CD14-positive monocyte (primary cell): ENCODE measurements at regions not wholly inside any gene's neighbourhood (a gene's known extent, or its start where the extent isn't known, plus 50 kb on each side); places are given as distances from the start of the nearest gene placed in this dataset.

Experiments used
- DNase-seq, 3 donors: peaks; one replicate each; pipeline ENCODE4 v3.0.0-alpha.2; 2011 to 2022
- H2AFZ ChIP-seq: 2 replicates; pipeline ENCODE4 v1.6.0; 2012; ENCODE audit warnings: mild to moderate bottlenecking, low read depth, low read length, inconsistent platforms; ENCODE audit not compliant: insufficient read depth, poor library complexity, severe bottlenecking
- H3K27ac ChIP-seq, 2 donors: 1 replicate in 1 of 2; 2 replicates in 1 of 2; pipeline ENCODE4 v1.5.1; 2012 to 2013; ENCODE audit warnings: low read length in 2 of 2, control low read depth in 1 of 2, inconsistent platforms in 1 of 2, low read depth in 1 of 2, mild to moderate bottlenecking in 1 of 2
- H3K27me3 ChIP-seq, 2 donors: one replicate each; pipeline versions ENCODE4 v1.6.0 to v1.6.1; 2011 to 2013; ENCODE audit warnings: low read length in 2 of 2; ENCODE audit not compliant: control insufficient read depth in 2 of 2, insufficient read depth in 2 of 2
- H3K36me3 ChIP-seq, 2 donors: replicated peaks in 1 of 2; 1 replicate in 1 of 2; 2 replicates in 1 of 2; pipeline versions ENCODE4 v1.5.1 to v1.6.1; 2012 to 2013; ENCODE audit warnings: low read length in 2 of 2, control low read depth in 1 of 2, inconsistent platforms in 1 of 2, mild to moderate bottlenecking in 1 of 2; ENCODE audit not compliant: insufficient read depth in 2 of 2, control insufficient read depth in 1 of 2
- H3K4me1 ChIP-seq, 2 donors: 1 replicate in 1 of 2; 2 replicates in 1 of 2; pipeline versions ENCODE4 v1.5.1 to v1.6.1; 2012 to 2013; ENCODE audit warnings: low read length in 2 of 2, control low read depth in 1 of 2, inconsistent platforms in 1 of 2, mild to moderate bottlenecking in 1 of 2, moderate library complexity in 1 of 2; ENCODE audit not compliant: insufficient read depth in 2 of 2, control insufficient read depth in 1 of 2
- H3K4me2 ChIP-seq: replicated peaks from 2 replicates; pipeline ENCODE3; 2012; ENCODE audit warnings: low read length, moderate library complexity, mild to moderate bottlenecking; ENCODE audit not compliant: poor library complexity, severe bottlenecking; ENCODE audit errors: extremely low read depth
- H3K4me3 ChIP-seq, 3 experiments: fragments of 200-600 bp in 1 of 3; sonication (generic) in 1 of 3; replicated peaks in 1 of 3; 1 replicate in 2 of 3; 2 replicates in 1 of 3; pipeline ENCODE4 v1.5.1; 2011 to 2013; ENCODE audit warnings: low read length in 3 of 3, mild to moderate bottlenecking in 3 of 3, control low read depth in 2 of 3, low read depth in 2 of 3, inconsistent platforms in 1 of 3, moderate library complexity in 1 of 3
- H3K79me2 ChIP-seq: 2 replicates; pipeline ENCODE4 v1.6.0; 2012; ENCODE audit warnings: mild to moderate bottlenecking, control low read depth, inconsistent platforms, low read length, moderate library complexity; ENCODE audit not compliant: insufficient read depth
- H3K9ac ChIP-seq: 2 replicates; pipeline ENCODE4 v1.6.0; 2017; ENCODE audit warnings: low read length, mild to moderate bottlenecking; ENCODE audit not compliant: insufficient read depth, poor library complexity, severe bottlenecking
- H3K9me3 ChIP-seq, 2 donors: replicated peaks in 1 of 2; 1 replicate in 1 of 2; 2 replicates in 1 of 2; pipeline versions ENCODE4 v1.5.1 to v1.6.1; 2012 to 2013; ENCODE audit warnings: low read length in 2 of 2, control low read depth in 1 of 2; ENCODE audit not compliant: control insufficient read depth in 1 of 2, insufficient read depth in 1 of 2
- H4K20me1 ChIP-seq: 2 replicates; pipeline ENCODE4 v1.6.0; 2012; ENCODE audit warnings: mild to moderate bottlenecking, low read length, control low read depth, moderate library complexity; ENCODE audit not compliant: insufficient read depth
- H3K27ac Mint-ChIP-seq, 7 donors: one replicate each; pipeline ENCODE4 v1.8.0; 2020; ENCODE audit warnings: mild to moderate bottlenecking in 7 of 7, mixed read lengths in 7 of 7, moderate library complexity in 6 of 7, inconsistent platforms in 2 of 7
- H3K27me3 Mint-ChIP-seq, 3 donors: one replicate each; pipeline ENCODE4 v1.8.0; 2021 to 2022; ENCODE audit warnings: low read depth in 3 of 3, mild to moderate bottlenecking in 3 of 3, mixed read lengths in 3 of 3, moderate library complexity in 3 of 3, inconsistent platforms in 1 of 3
- H3K36me3 Mint-ChIP-seq, 2 donors: one replicate each; pipeline ENCODE4 v1.8.0; 2020; ENCODE audit warnings: mixed read lengths in 2 of 2, inconsistent platforms in 1 of 2, mild to moderate bottlenecking in 1 of 2
- H3K4me1 Mint-ChIP-seq: one replicate; pipeline ENCODE4 v1.8.0; 2020; ENCODE audit warnings: mild to moderate bottlenecking, mixed read lengths
- H3K4me3 Mint-ChIP-seq, 2 donors: one replicate each; pipeline ENCODE4 v1.8.0; 2020; ENCODE audit warnings: mild to moderate bottlenecking in 2 of 2, mixed read lengths in 2 of 2, moderate library complexity in 1 of 2
- H3K9me3 Mint-ChIP-seq, 7 donors: one replicate each; pipeline ENCODE4 v1.8.0; 2020 to 2022; ENCODE audit warnings: mixed read lengths in 7 of 7, mild to moderate bottlenecking in 6 of 7, moderate library complexity in 6 of 7, inconsistent platforms in 2 of 7
- WGBS: methylation state at CpG from one replicate; pipeline ENCODE4 v1.1.5; 2013; ENCODE audit warnings: missing lambda C conversion rate; ENCODE audit not compliant: insufficient coverage; 5-methylcytosine and 5-hydroxymethylcytosine counted together
- intact Hi-C, 2 donors: fragments of 100-400 bp; cut with micrococcal nuclease; formaldehyde crosslinking; loops; one replicate each; pipeline versions ENCODE4 v1.15.0 to v1.15.1; 2023
- TF ChIP-seq, protein P1 (sequence below): fragments of 200-600 bp; IDR thresholded peaks from one replicate; pipeline ENCODE4 v1.8.0; 2022; ENCODE audit warnings: antibody characterized with exemption, mild to moderate bottlenecking

DNA sequence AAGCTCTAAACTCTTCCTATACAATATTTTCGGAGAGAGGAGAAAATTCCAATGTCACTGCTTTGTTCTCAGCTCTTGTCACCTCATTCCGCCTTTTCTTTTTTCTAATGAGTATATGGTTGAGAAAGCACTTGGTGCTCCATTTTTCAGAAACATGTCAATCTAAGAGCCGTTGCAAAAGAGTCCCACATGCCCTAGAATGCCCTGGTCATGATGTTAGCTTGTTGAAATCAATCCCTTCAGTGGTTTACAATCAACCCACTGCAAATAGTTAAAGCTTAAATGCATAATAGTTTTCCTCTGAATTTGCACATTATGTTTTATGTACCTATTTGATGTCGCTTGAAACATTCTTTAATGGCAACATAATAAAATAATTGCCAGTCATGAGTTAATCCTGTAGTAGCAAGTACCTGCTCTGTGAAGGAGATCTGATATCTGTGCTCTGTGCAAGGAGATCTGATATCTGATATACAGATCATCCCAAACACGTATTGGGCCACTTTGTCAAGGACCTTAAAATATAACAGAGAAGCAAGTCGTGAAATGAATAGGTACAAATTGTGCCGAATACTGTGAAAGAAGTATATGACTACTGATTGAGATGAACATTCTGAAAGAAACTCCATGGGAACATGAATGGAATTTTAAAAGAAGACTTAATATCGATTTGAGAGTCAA lies 1633.5 kb downstream of the SUCLG1 start:
- DNase-seq: no peak
- Histone ChIP-seq H3K27me3 (no peaks in the 10 kb centered on the region), H3K27ac (no peak overlapping the region), H2AFZ (no peak overlapping the region), H3K4me3 (no peak overlapping the region), H3K4me2 (no peak overlapping the region), H3K9ac (no peak overlapping the region), H3K4me1 (no peaks in the 10 kb centered on the region), H3K79me2 (no peaks in the 10 kb centered on the region), H3K36me3 (no peaks in the 10 kb centered on the region), H4K20me1 (no peaks in the 10 kb centered on the region), H3K9me3 (no peaks in the 10 kb centered on the region)
- Mint-ChIP-seq H3K36me3 (no peaks in the 10 kb centered on the region), H3K4me3 (no peak overlapping the region), H3K9me3 (peaks cover 0 to 4% (median 2%) of the 10 kb centered on the region in 7 donors), H3K27me3 (peaks cover 0 to 2% (median 0%) of the 10 kb centered on the region in 3 donors), H3K27ac (no peak overlapping the region), H3K4me1 (no peaks in the 10 kb centered on the region)
- TF ChIP-seq, protein P1, sequence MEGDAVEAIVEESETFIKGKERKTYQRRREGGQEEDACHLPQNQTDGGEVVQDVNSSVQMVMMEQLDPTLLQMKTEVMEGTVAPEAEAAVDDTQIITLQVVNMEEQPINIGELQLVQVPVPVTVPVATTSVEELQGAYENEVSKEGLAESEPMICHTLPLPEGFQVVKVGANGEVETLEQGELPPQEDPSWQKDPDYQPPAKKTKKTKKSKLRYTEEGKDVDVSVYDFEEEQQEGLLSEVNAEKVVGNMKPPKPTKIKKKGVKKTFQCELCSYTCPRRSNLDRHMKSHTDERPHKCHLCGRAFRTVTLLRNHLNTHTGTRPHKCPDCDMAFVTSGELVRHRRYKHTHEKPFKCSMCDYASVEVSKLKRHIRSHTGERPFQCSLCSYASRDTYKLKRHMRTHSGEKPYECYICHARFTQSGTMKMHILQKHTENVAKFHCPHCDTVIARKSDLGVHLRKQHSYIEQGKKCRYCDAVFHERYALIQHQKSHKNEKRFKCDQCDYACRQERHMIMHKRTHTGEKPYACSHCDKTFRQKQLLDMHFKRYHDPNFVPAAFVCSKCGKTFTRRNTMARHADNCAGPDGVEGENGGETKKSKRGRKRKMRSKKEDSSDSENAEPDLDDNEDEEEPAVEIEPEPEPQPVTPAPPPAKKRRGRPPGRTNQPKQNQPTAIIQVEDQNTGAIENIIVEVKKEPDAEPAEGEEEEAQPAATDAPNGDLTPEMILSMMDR: no peak
- no CpG with 5 or more reads among the region's 8 CpGs for WGBS
- intact Hi-C loops: no loop called here

DNA sequence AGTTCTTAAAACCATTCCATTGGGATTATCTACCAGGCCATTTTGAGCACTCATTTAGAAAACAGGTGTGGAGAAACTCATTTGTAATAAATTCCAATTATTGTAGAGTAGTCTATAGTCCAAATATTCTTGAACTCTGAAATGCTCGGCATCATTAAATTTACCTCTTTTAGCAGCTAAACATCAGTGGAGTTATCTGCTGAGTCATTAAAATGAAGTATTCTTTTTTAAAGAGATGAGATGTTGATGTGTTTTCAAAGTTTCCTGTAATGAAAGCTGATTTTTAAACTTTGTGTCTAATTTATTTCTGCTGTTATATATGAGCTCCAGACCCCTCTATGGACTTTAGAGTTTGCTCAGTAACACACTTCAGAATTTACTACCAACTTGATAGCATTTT lies 1635.2 kb downstream of the SUCLG1 start:
- Histone ChIP-seq H3K4me1 (no peaks in the 10 kb centered on the region), H4K20me1 (no peaks in the 10 kb centered on the region), H3K4me3 (no peak overlapping the region), H3K27me3 (no peaks in the 10 kb centered on the region), H3K9me3 (peaks cover 0 to 5% of the 10 kb centered on the region in 2 donors), H3K79me2 (no peaks in the 10 kb centered on the region), H3K27ac (no peak overlapping the region), H3K4me2 (no peak overlapping the region), H3K36me3 (no peaks in the 10 kb centered on the region), H2AFZ (no peak overlapping the region), H3K9ac (no peak overlapping the region)
- Mint-ChIP-seq H3K4me3 (no peak overlapping the region), H3K27ac (no peak overlapping the region), H3K4me1 (no peaks in the 10 kb centered on the region), H3K9me3 (peaks cover 2 to 7% (median 4%) of the 10 kb centered on the region in 7 donors), H3K36me3 (no peaks in the 10 kb centered on the region), H3K27me3 (peaks cover 0 to 1% (median 0%) of the 10 kb centered on the region in 3 donors)
- intact Hi-C loops: no loop called here
- DNase-seq: no peak
- WGBS: no CpG with 5 or more reads among the region's 1 CpG
- TF ChIP-seq, protein P1: no peak
